WTC11 (cell line): ENCODE measurements at regions not wholly inside any gene's neighbourhood (a gene's known extent, or its start where the extent isn't known, plus 50 kb on each side); places are given as distances from the start of the nearest gene placed in this dataset.

ENCODE experiments used
- ATAC-seq: fragments of 200-7000 bp; cut with Tn5 transposase; 2 replicates; pipeline ENCODE4 v1.10.0; 2021; ENCODE audit warnings: mild to moderate bottlenecking, moderate library complexity
- CTCF ChIA-PET: fragments of 300-600 bp; sonication (Branson Sonifier 250); formaldehyde crosslinking; loops from one replicate; lab custom pipeline; 2021; ENCODE audit warnings: antibody characterized with exemption; lab: Charles Lee
- POLR2A ChIA-PET: fragments of 350-600 bp; sonication (Branson Sonifier 250); formaldehyde crosslinking; loops from one replicate; lab custom pipeline; 2021; ENCODE audit warnings: antibody characterized with exemption; lab: Charles Lee
- DNase-seq: peaks from one replicate; pipeline ENCODE4 v3.0.0; 2021; ENCODE audit warnings: low spot score
- H3K27ac Mint-ChIP-seq: 2 replicates; pipeline ENCODE4 v1.8.0; 2021; ENCODE audit warnings: mixed read lengths
- H3K27me3 Mint-ChIP-seq: 2 replicates; pipeline ENCODE4 v1.8.0; 2021; ENCODE audit warnings: low read depth, mild to moderate bottlenecking, moderate library complexity, mixed read lengths
- H3K36me3 Mint-ChIP-seq: 2 replicates; pipeline ENCODE4 v1.8.0; 2021; ENCODE audit warnings: mixed read lengths
- H3K4me1 Mint-ChIP-seq: 2 replicates; pipeline ENCODE4 v1.8.0; 2022; ENCODE audit warnings: mixed read lengths
- H3K4me3 Mint-ChIP-seq: 2 replicates; pipeline ENCODE4 v1.8.0; 2021; ENCODE audit warnings: mild to moderate bottlenecking, moderate library complexity, mixed read lengths
- H3K9me3 Mint-ChIP-seq: 2 replicates; pipeline ENCODE4 v1.8.0; 2021; ENCODE audit warnings: mixed read lengths
- AR ChIP-seq: fragments of 250-450 bp; sonication (Bioruptor Pico); IDR thresholded peaks from 2 replicates; pipeline ENCODE4 v1.9.0; 2021; ENCODE audit warnings: mild to moderate bottlenecking
- CBFB ChIP-seq: sonication (generic); formaldehyde crosslinking; IDR thresholded peaks from 2 replicates; pipeline ENCODE4 v1.8.1; 2022; ENCODE audit warnings: mild to moderate bottlenecking, low read depth, missing genetic modification reagents
- E2F1 ChIP-seq: sonication (generic); formaldehyde crosslinking; IDR thresholded peaks from 2 replicates; pipeline ENCODE4 v1.8.0; 2022; ENCODE audit warnings: mild to moderate bottlenecking, missing genetic modification reagents
- FOXJ3 ChIP-seq: sonication (generic); formaldehyde crosslinking; IDR thresholded peaks from 2 replicates; pipeline ENCODE4 v1.9.0; 2021; ENCODE audit warnings: missing genetic modification reagents, mild to moderate bottlenecking, borderline replicate concordance
- GTF2I ChIP-seq: fragments of 250-450 bp; sonication (Bioruptor Pico); conservative IDR thresholded peaks from 2 replicates; pipeline ENCODE4 v1.4.0; 2021; ENCODE audit warnings: mild to moderate bottlenecking
- IRF1 ChIP-seq: sonication (generic); formaldehyde crosslinking; IDR thresholded peaks from 2 replicates; pipeline ENCODE4 v1.8.0; 2023; ENCODE audit warnings: missing genetic modification reagents
- JUN ChIP-seq: sonication (generic); formaldehyde crosslinking; IDR thresholded peaks from 2 replicates; pipeline ENCODE4 v1.8.0; 2023; ENCODE audit warnings: mild to moderate bottlenecking, missing genetic modification reagents
- MAX ChIP-seq: sonication (generic); formaldehyde crosslinking; IDR thresholded peaks from 2 replicates; pipeline ENCODE4 v1.8.0; 2022; ENCODE audit warnings: mild to moderate bottlenecking, missing genetic modification reagents
- NR2C2 ChIP-seq: sonication (generic); formaldehyde crosslinking; IDR thresholded peaks from 2 replicates; pipeline ENCODE4 v1.8.0; 2022; ENCODE audit warnings: mild to moderate bottlenecking, missing genetic modification reagents
- SMAD4 ChIP-seq: sonication (generic); formaldehyde crosslinking; IDR thresholded peaks from 2 replicates; pipeline ENCODE4 v1.8.0; 2022; ENCODE audit warnings: mild to moderate bottlenecking, missing genetic modification reagents
- STAT6 ChIP-seq: sonication (generic); formaldehyde crosslinking; conservative IDR thresholded peaks from 2 replicates; pipeline ENCODE4 v1.8.1; 2023; ENCODE audit warnings: mild to moderate bottlenecking, low read depth, missing genetic modification reagents, moderate library complexity
- ZNF121 ChIP-seq: sonication (generic); formaldehyde crosslinking; IDR thresholded peaks from 2 replicates; pipeline ENCODE4 v1.8.0; 2023; ENCODE audit warnings: missing genetic modification reagents
- ZNF232 ChIP-seq: sonication (generic); formaldehyde crosslinking; IDR thresholded peaks from 2 replicates; pipeline ENCODE4 v1.8.0; 2022; ENCODE audit warnings: mild to moderate bottlenecking, missing genetic modification reagents
- ZNF425 ChIP-seq: fragments of 250-450 bp; sonication (Bioruptor Pico); conservative IDR thresholded peaks from 2 replicates; pipeline ENCODE4 v1.9.0; 2021; ENCODE audit warnings: mild to moderate bottlenecking
- ZNF532 ChIP-seq: fragments of 250-450 bp; sonication (Bioruptor Pico); IDR thresholded peaks from 2 replicates; pipeline ENCODE4 v1.9.0; 2021; ENCODE audit warnings: mild to moderate bottlenecking, borderline replicate concordance
- ZSCAN18 ChIP-seq: fragments of 250-450 bp; sonication (Bioruptor Pico); IDR thresholded peaks from 2 replicates; pipeline ENCODE4 v2.1.2; 2022; ENCODE audit warnings: mild to moderate bottlenecking, moderate library complexity

GRCh38 chr2:143916781-143917180, 603.1 kb downstream of the ZEB2 start:
- Mint-ChIP-seq H3K4me1 (no peaks in the 10 kb centered on the region), H3K27ac (no peak overlapping the region), H3K27me3 (peaks cover 8% of the 10 kb centered on the region; the same call in 1 of the 2 replicates), H3K36me3 (peaks cover 41% of the 10 kb centered on the region), H3K4me3 (no peak overlapping the region), H3K9me3 (peaks cover 52% of the 10 kb centered on the region)
- ATAC-seq: no peak
- no peak for DNase-seq
- CTCF ChIA-PET: no interaction called here
- POLR2A ChIA-PET: no interaction called here
- TF ChIP-seq AR (no peak), CBFB (no peak)

GRCh38 chr2:143909577-143910353, 610.2 kb downstream of the ZEB2 start:
- TF ChIP-seq ZNF532 (CRISPR knock-in tag): no peak
- TF ChIP-seq ZNF121 (CRISPR knock-in tag): no peak
- TF ChIP-seq STAT6 (CRISPR knock-in tag): no peak
- no peak for TF ChIP-seq IRF1 (CRISPR knock-in tag)
- TF ChIP-seq ZNF232: no peak
- no peak for TF ChIP-seq SMAD4 (CRISPR knock-in tag)
- TF ChIP-seq FOXJ3 (CRISPR knock-in tag): no peak
- no peak for TF ChIP-seq JUN (CRISPR knock-in tag)
- no peak for TF ChIP-seq E2F1 (CRISPR knock-in tag)
- no peak for TF ChIP-seq NR2C2 (CRISPR knock-in tag)
- no peak for TF ChIP-seq ZNF425 (CRISPR knock-in tag)
- TF ChIP-seq GTF2I (CRISPR knock-in tag): no peak
- no peak for TF ChIP-seq ZSCAN18 (CRISPR knock-in tag)
- no peak for TF ChIP-seq CBFB
- no peak for TF ChIP-seq MAX (CRISPR knock-in tag)
- DNase-seq: no peak
- ChIA-PET CTCF (no interaction called here), POLR2A (no interaction called here)
- peaks cover 39% of the 10 kb centered on the region for H3K4me1 Mint-ChIP-seq
- H3K27ac Mint-ChIP-seq: no peak overlapping the region
- ATAC-seq: no peak
- peaks cover 38% of the 10 kb centered on the region for H3K27me3 Mint-ChIP-seq
- H3K36me3 Mint-ChIP-seq: no peaks in the 10 kb centered on the region
- no peaks in the 10 kb centered on the region for H3K9me3 Mint-ChIP-seq
- no peak overlapping the region for H3K4me3 Mint-ChIP-seq
